Dedifferentiated amniotic fluid mesenchymal stem cell (primary cell): ENCODE measurements at regions not wholly inside any gene's neighbourhood (a gene's known extent, or its start where the extent isn't known, plus 50 kb on each side); places are given as distances from the start of the nearest gene placed in this dataset.
"Not testable (repeated sequence)": the region's sequence is repeated elsewhere in the genome, so short reads cannot be mapped to it uniquely, and the experiment has no call there.

Experiments
- DNase-seq: peaks from one replicate; pipeline ENCODE4 v3.0.0-alpha.2; 2016; ENCODE audit errors: extremely low spot score

DNA sequence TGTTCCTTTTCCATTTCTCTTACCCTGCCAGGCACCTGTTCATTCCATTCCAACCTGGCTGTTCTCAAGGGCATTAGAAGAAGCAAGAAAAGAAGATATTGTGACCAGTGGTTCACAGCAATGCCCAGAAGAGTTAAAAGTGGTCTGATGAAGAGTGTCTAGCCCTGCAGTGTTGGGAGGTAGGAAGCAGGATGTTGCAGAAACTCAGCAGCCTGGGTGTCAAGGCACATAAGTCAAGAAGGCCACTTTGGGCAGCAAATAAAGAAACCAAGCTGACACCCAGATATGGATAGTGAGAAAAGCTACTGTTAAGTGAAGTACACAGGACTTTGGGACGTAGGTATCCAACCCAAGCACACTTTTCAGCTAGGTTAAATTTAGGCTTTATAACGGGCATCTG is 199.9 kb upstream of the SATB1 start:
- no peak for DNase-seq

DNA sequence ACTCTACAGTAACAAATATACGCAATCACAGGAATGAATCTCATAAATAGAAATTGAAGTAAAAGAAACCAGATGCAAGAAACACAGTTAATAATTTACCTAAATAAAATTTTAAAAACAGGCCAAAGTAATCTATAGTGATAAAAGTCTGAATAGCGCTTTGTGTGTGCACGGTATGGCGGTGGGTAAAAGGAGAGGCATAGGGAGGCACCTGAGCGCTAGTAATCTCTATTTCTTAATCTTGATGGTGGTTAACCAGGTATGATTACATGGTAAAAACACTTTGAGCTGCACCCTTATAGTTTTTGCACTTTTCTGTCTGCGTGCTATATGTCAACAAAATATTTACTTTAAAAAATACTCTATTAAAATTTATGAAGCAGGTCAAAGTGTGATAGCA is 198.1 kb upstream of the SATB1 start:
- DNase-seq: no peak

GRCh38 chr3:18618723-18619122 is 193.6 kb upstream of the SATB1 start:
- DNase-seq: no peak

GRCh38 chr3:18611991-18612390 is 186.9 kb upstream of the SATB1 start:
- no peak for DNase-seq

DNA sequence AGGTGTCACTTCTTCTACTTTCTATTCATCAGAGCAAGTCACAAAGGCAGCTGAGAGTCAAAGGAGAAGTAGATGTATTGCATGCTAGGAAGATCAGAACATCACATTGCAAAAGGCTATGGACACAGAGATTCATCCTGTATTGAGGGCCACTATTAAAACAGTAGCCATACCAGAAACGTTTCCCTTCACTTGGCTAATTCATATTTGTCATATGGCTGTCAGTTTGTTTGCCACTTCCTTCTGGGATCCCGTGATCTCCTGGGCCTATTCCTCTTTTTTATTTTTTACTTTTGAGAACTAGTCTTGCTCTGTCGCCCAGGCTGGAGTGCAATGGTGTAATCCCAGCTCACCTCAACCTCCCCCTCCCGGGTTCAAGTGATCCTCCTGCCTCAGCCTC is 184.0 kb upstream of the SATB1 start:
- DNase-seq: no peak

GRCh38 chr3:18597919-18598318 is 172.8 kb upstream of the SATB1 start:
- no peak for DNase-seq

DNA sequence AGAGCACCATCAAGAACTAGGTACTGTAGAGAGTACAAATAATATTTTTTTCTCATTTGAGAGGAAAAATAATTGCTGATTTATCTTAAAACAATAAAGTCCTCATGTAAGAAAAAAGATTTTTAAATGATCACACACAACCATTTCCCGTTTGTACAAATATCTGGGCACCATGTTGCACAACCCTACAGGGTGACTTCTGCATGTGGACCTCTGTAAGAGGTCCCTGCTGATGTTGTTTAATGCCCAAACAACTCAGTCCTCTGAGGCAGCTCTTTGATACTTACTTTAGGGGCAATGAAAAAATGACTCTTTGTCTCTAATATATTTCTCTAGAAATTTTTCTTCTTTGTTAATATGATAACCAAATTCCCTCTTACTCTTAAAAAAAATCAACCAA is 168.1 kb upstream of the SATB1 start:
- no peak for DNase-seq

DNA sequence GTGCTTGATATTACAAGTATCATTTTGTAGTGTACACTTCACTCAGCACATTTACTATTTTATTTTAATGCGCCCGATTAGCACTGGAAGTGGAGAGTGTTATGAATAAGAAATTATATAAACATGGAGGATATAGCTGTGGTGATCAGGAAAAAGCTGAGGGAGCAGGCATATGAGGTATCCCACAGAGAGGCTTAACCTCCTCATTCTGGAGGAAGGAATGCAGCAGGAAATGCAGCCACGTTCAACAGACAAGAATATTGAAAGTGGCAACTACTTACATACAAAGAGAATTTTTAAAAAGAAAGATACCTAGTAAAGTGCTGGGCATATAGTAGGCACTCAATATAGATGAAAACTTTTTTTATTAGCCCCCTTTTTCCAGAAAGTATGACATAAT is 166.0 kb upstream of the SATB1 start:
- DNase-seq: no peak

GRCh38 chr3:18586076-18586475 is 160.9 kb upstream of the SATB1 start:
- DNase-seq: no peak

- no peak for DNase-seq
Measured at GRCh38 chr3:18585004-18585968, 160.1 kb upstream of the SATB1 start.

GRCh38 chr3:18580268-18580667 is 155.1 kb upstream of the SATB1 start:
- DNase-seq: no peak

DNA sequence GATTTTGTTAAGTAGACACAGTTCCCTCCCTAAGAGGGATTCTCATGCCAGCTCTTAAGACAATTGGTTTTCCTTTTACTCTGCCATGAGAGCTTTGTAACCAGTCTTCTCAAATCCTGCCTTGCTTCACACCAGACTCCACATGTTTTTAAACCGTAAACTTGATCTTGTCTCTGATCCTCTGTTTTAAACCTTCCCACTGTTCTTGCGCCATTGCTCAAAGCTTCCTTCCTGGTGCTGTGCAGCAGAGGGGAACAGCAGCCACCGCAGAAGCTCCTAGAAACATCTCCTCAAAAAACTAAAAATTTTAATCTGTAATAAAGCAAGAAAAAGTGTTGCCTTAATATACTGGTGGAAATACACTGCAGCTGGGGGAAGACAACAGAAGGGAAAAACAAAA is 154.5 kb upstream of the SATB1 start:
- DNase-seq: no peak

DNA sequence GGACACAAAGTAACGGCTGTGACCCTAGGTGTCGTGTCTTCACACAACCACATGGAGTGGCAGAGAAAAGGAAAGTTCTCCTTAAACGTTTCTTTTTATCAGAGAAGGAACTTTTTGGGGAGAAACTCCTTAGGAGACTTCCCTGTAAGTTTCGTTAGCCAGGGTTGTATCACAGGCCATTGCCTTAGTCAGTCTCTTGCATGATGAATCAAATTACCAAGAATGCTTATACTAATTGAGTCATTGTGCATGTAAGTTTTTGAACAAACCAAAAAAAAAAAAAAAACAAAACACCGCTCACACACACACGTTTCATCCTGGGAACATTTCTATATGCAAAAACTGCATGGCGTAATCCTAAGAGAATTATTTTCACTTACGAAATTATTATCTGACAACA is 150.4 kb upstream of the SATB1 start:
- no peak for DNase-seq

DNA sequence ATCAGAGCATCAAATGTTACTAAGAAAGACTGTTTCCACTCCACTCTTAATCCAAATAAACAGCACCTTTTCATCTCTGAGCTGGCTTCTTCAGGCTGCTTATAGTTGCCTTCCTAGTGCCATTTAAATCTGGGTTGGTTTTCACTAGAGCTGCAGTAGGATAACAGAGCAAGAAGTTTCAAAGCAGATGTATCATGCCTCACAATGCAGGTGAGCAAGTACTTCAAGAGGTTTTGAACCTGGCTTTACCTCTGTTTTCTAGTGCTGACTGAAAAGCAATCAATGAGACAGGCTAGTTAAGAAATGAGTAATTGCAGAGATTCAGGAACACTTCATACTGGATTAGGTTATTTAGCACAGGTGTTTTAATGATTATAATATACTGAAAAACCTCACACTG is 147.7 kb upstream of the SATB1 start:
- DNase-seq: no peak

- DNase-seq: no peak
Measured at GRCh38 chr3:18567293-18567692, 142.2 kb upstream of the SATB1 start.

DNA sequence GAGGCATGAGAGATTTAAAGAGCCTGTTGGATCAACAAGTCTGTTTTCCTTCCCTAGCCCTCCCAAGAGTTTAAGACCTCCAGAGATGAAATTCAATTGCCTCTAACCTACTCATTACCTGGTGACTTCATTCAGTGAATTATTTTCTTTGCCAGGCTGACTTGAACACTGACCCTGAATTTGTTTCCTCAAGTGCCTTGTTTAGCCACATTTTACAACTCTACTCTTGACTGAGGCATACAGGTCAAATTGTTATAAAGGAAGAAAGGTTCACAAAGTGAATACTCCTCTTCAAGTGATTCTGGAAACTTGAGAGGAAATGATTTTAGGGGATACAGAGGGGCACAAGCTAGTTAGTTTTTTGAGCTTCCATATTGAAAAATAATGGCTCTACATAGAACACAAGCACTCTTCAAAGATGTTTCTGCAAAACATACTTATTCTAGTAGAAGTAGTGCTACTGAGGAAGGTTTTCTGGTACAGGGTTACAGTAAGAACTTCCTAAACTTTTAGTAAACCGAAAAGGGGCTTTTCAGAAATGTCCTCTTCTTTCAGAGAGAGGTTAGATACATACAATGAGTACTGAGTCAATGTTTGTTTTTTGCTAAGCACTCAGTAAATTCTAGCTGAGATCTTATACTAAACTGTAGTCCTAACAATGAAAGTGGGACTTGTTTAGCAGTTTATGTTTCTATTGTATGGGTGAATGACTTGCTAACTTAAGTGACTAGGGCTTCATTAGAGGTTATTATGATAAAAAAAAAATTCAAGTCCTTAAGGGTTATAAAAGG is 137.4 kb upstream of the SATB1 start:
- no peak for DNase-seq

GRCh38 chr3:18559331-18559842 is 134.2 kb upstream of the SATB1 start:
- no peak for DNase-seq

GRCh38 chr3:18558507-18558906 is 133.4 kb upstream of the SATB1 start:
- DNase-seq: no peak

- DNase-seq: no peak
Measured at GRCh38 chr3:18557216-18557615, 132.1 kb upstream of the SATB1 start.

DNA sequence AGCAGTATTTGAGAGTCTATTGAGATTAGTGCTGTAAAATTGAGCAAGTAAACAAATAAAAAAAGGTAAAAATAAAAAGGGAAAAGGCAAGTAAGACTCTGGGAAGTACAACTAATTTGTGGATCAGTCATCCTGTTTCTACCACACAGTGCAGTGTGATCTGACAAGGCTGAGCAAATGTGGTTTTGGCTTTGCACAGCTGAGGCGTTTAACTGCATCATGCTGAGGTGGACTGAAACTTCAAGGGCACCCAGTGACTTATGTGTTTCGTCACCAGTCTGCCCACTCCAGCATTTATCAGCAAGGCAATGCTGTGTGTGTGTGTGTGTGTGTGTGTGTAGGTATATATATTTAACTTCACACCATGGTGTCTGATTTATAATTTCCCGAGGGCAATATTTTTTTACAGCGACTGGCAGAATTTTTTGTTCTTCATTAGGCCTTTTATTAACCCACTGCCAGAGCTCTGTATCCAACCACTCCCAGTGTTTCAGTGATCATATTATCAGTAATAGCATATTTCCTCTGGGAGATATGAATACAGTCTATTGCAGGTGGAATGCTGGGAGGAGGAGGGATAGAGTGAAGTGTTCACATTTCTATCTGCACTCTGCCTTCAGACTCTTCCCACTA is 131.5 kb upstream of the SATB1 start:
- DNase-seq: no peak

DNA sequence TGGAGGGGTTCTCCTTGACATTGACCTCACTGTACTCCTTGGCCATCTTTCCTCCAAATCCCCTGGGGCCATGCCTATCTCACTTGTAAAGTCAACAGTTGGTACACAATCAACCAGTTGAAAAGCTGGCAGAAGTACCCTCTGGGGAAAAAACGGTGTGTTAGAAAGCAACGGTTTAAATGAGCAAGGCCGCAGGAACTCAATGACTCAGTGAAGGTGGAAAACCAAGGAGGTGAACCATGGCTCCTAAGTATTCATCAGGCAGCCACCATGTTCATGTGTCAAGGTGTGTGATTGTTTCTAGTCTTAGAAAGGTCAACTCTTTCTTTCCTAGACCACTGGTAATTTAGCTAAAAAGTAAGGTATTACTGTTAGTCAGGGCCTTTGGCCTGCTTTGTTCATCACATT is 130.9 kb upstream of the SATB1 start:
- no peak for DNase-seq

- not testable (repeated sequence) for DNase-seq
Measured at GRCh38 chr3:18552579-18553105, 127.5 kb upstream of the SATB1 start.
